ENCODE measurements at regions not wholly inside any gene's neighbourhood (a gene's known extent, or its start where the extent isn't known, plus 50 kb on each side); places are given as distances from the start of the nearest gene placed in this dataset.
A peak's percentile ranks its signal among the peaks of the same experiment; 100 is the strongest.

- TF ChIP-seq TAF1 (IDR thresholded peaks at IDR 0.05; ENCODE audit: borderline replicate concordance, insufficient read depth, low read length) (no peak), SIN3A (IDR thresholded peaks at IDR 0.05; ENCODE audit: borderline replicate concordance, insufficient read depth, low read length) (no peak), POLR2AphosphoS5 (IDR thresholded peaks at IDR 0.05; ENCODE audit: low read depth, low read length) (no peak), REST (IDR thresholded peaks at IDR 0.05; ENCODE audit: insufficient read depth in 1 of 2, low read depth in 2 of 2, low read length in 2 of 2) (no peak), FOXP2 (optimal IDR thresholded peaks at IDR 0.05; ENCODE audit: borderline replicate concordance, extremely low read depth, extremely low read length, insufficient read depth) (no peak)
These were observed 72.6 kb upstream of the CDIN1 start for GRCh38 chr15:36506733-36507356.

GRCh38 chr15:36507458-36507857, 72.0 kb upstream of the CDIN1 start:
- TF ChIP-seq POLR2AphosphoS5 (IDR thresholded peaks at IDR 0.05; ENCODE audit: low read depth, low read length) (no peak), REST (IDR thresholded peaks at IDR 0.05; ENCODE audit: insufficient read depth in 1 of 2, low read depth in 2 of 2, low read length in 2 of 2) (no peak), TAF1 (IDR thresholded peaks at IDR 0.05; ENCODE audit: borderline replicate concordance, insufficient read depth, low read length) (no peak), SIN3A (IDR thresholded peaks at IDR 0.05; ENCODE audit: borderline replicate concordance, insufficient read depth, low read length) (no peak), FOXP2 (optimal IDR thresholded peaks at IDR 0.05; ENCODE audit: borderline replicate concordance, extremely low read depth, extremely low read length, insufficient read depth) (no peak)

- no peak for TF ChIP-seq SIN3A (IDR thresholded peaks at IDR 0.05; ENCODE audit: borderline replicate concordance, insufficient read depth, low read length)
- TF ChIP-seq REST (IDR thresholded peaks at IDR 0.05; ENCODE audit: insufficient read depth in 1 of 2, low read depth in 2 of 2, low read length in 2 of 2) = 0 out of 4 replicates have a peak, but pooled peaks of 1 of the 2 experiments have one; percentile 53
These were observed 67.8 kb upstream of the CDIN1 start for GRCh38 chr15:36511594-36511993.

- no peak for TF ChIP-seq POLR2AphosphoS5 (IDR thresholded peaks at IDR 0.05; ENCODE audit: low read depth, low read length)
- TF ChIP-seq FOXP2 (optimal IDR thresholded peaks at IDR 0.05; ENCODE audit: borderline replicate concordance, extremely low read depth, extremely low read length, insufficient read depth) = no peak
These were observed 61.7 kb upstream of the CDIN1 start for GRCh38 chr15:36517758-36518157.

- no peak for TF ChIP-seq TAF1 (IDR thresholded peaks at IDR 0.05; ENCODE audit: borderline replicate concordance, insufficient read depth, low read length)
- TF ChIP-seq POLR2AphosphoS5 (IDR thresholded peaks at IDR 0.05; ENCODE audit: low read depth, low read length) = no peak
- TF ChIP-seq FOXP2 (optimal IDR thresholded peaks at IDR 0.05; ENCODE audit: borderline replicate concordance, extremely low read depth, extremely low read length, insufficient read depth) = no peak
- TF ChIP-seq SIN3A (IDR thresholded peaks at IDR 0.05; ENCODE audit: borderline replicate concordance, insufficient read depth, low read length) = no peak
- no peak for TF ChIP-seq REST (IDR thresholded peaks at IDR 0.05; ENCODE audit: insufficient read depth in 1 of 2, low read depth in 2 of 2, low read length in 2 of 2)
These were observed 60.4 kb upstream of the CDIN1 start for GRCh38 chr15:36519067-36519466.
